Liver (tissue), 8 donors: ENCODE measurements at regions not wholly inside any gene's neighbourhood (a gene's known extent, or its start where the extent isn't known, plus 50 kb on each side); places are given as distances from the start of the nearest gene placed in this dataset.

ENCODE experiments used
- DNase-seq: peaks from one replicate; pipeline ENCODE4 v3.0.0-alpha.2; 2017; ENCODE audit warnings: low spot score
- H3K27ac ChIP-seq, 2 donors: one replicate each; pipeline ENCODE4 v1.7.0; 2013; ENCODE audit warnings: inconsistent platforms in 2 of 2, low read length in 2 of 2, control low read depth in 1 of 2, low read depth in 1 of 2, mild to moderate bottlenecking in 1 of 2
- H3K27me3 ChIP-seq, 4 donors: one replicate each; pipeline versions ENCODE4 v1.6.1 to v1.7.0; 2013; ENCODE audit warnings: low read length in 3 of 4, inconsistent platforms in 1 of 4, mild to moderate bottlenecking in 1 of 4, moderate library complexity in 1 of 4; ENCODE audit not compliant: control insufficient read depth in 4 of 4, insufficient read depth in 4 of 4
- H3K36me3 ChIP-seq, 4 donors: one replicate each; pipeline versions ENCODE4 v1.6.1 to v1.7.0; 2013; ENCODE audit warnings: low read length in 3 of 4, mild to moderate bottlenecking in 3 of 4, low read depth in 1 of 4, moderate library complexity in 1 of 4; ENCODE audit not compliant: control insufficient read depth in 4 of 4, insufficient read depth in 3 of 4
- H3K4me1 ChIP-seq, 4 donors: one replicate each; pipeline versions ENCODE4 v1.6.1 to v1.7.0; 2013; ENCODE audit warnings: low read length in 3 of 4, mild to moderate bottlenecking in 3 of 4, moderate library complexity in 1 of 4; ENCODE audit not compliant: control insufficient read depth in 4 of 4, insufficient read depth in 4 of 4
- H3K4me3 ChIP-seq, 3 donors: one replicate each; pipeline versions ENCODE4 v1.6.1 to v1.7.0; 2013; ENCODE audit warnings: low read length in 3 of 3, control low read depth in 1 of 3, low read depth in 1 of 3, mild to moderate bottlenecking in 1 of 3
- H3K9ac ChIP-seq, 2 donors: one replicate each; pipeline ENCODE4 v1.7.0; 2013; ENCODE audit warnings: low read length in 2 of 2, mild to moderate bottlenecking in 2 of 2, moderate library complexity in 2 of 2, control low read depth in 1 of 2, low read depth in 1 of 2
- H3K9me3 ChIP-seq, 4 donors: one replicate each; pipeline versions ENCODE4 v1.6.1 to v1.7.0; 2013; ENCODE audit warnings: low read length in 3 of 4; ENCODE audit not compliant: control insufficient read depth in 4 of 4
- EGR1 ChIP-seq, 2 donors: IDR thresholded peaks; 2 replicates each; pipeline ENCODE4 v1.6.1; 2016 to 2018; ENCODE audit warnings: antibody characterized with exemption in 2 of 2, low read depth in 2 of 2
- FOXA1 ChIP-seq: IDR thresholded peaks from 2 replicates; pipeline ENCODE4 v1.6.1; 2016; ENCODE audit warnings: antibody characterized with exemption
- GABPA ChIP-seq, 2 donors: IDR thresholded peaks in 1 of 2; conservative IDR thresholded peaks in 1 of 2; 2 replicates each; pipeline ENCODE4 v1.6.1; 2016; ENCODE audit warnings: antibody characterized with exemption in 2 of 2, mild to moderate bottlenecking in 1 of 2, moderate library complexity in 1 of 2
- HNF4A ChIP-seq, 2 donors: conservative IDR thresholded peaks; 2 replicates each; pipeline ENCODE4 v1.6.1; 2016; ENCODE audit warnings: antibody characterized with exemption in 2 of 2, mild to moderate bottlenecking in 2 of 2
- JUND ChIP-seq, 2 donors: IDR thresholded peaks; 2 replicates each; pipeline ENCODE4 v1.6.1; 2016; ENCODE audit warnings: antibody characterized with exemption in 2 of 2
- NR2F2 ChIP-seq: IDR thresholded peaks from 2 replicates; pipeline ENCODE4 v1.6.1; 2016; ENCODE audit warnings: antibody characterized with exemption
- RAD21 ChIP-seq, 2 donors: IDR thresholded peaks; 2 replicates each; pipeline ENCODE4 v1.6.1; 2016; ENCODE audit warnings: antibody characterized with exemption in 2 of 2, mild to moderate bottlenecking in 2 of 2
- RXRA ChIP-seq, 2 donors: IDR thresholded peaks; 2 replicates each; pipeline ENCODE4 v1.6.1; 2017 to 2018; ENCODE audit warnings: antibody characterized with exemption in 2 of 2, mild to moderate bottlenecking in 1 of 2
- SP1 ChIP-seq: IDR thresholded peaks from 2 replicates; pipeline ENCODE4 v1.6.1; 2018; ENCODE audit warnings: antibody characterized with exemption, mild to moderate bottlenecking
- TAF1 ChIP-seq: conservative IDR thresholded peaks from 2 replicates; pipeline ENCODE4 v1.6.1; 2016; ENCODE audit warnings: antibody characterized with exemption, mild to moderate bottlenecking
- YY1 ChIP-seq: IDR thresholded peaks from 2 replicates; pipeline ENCODE4 v1.6.1; 2016; ENCODE audit warnings: antibody characterized with exemption, mild to moderate bottlenecking
- WGBS: extraction: QIAGEN DNeasy Blood & Tissue Kit; methylation state at CpG from one replicate; pipeline ENCODE4 v1.1.7; 2013; 5-methylcytosine and 5-hydroxymethylcytosine counted together
- TF ChIP-seq, protein P1 (sequence below): fragments of 150-350 bp; IDR thresholded peaks from 2 replicates; pipeline ENCODE4 v1.5.1; 2017; ENCODE audit warnings: improper control_type of control experiment, low read depth, low read length; ENCODE audit not compliant: missing input control
- TF ChIP-seq, protein P2 (sequence below): IDR thresholded peaks from 2 replicates; pipeline ENCODE4 v1.6.1; 2016; ENCODE audit warnings: antibody characterized with exemption
- TF ChIP-seq, protein P3 (sequence below): IDR thresholded peaks from 2 replicates; pipeline ENCODE4 v1.6.1; 2016; ENCODE audit warnings: antibody characterized with exemption
- TF ChIP-seq, protein P4 (sequence below): IDR thresholded peaks from 2 replicates; pipeline ENCODE4 v1.6.1; 2016; ENCODE audit warnings: antibody characterized with exemption, mild to moderate bottlenecking
- donor health status: healthy.
- donor health status: healthy.
- donor health status: healthy.
- donor health status: healthy.
- donor health status: healthy.

DNA sequence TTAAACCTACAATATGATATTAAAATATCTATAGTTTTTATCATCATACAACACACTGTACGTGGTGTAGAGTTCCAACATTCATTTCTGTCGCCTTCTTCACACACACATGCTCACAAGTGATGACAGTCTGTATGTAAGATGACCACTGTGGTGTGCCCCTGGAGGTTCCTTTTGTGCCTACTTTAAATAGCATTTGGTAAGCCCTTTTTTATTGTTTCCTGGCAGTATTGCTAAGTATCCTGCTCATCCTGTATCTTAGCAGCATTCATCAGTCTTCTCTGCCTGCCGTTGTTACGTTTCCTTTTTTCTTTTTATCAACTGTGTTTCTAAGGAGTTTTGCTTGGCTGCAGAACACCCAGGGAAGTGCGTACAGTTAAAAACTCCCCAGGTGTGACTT, 231.4 kb downstream of the CHRM3 start (continued):
- TF ChIP-seq, protein P1, sequence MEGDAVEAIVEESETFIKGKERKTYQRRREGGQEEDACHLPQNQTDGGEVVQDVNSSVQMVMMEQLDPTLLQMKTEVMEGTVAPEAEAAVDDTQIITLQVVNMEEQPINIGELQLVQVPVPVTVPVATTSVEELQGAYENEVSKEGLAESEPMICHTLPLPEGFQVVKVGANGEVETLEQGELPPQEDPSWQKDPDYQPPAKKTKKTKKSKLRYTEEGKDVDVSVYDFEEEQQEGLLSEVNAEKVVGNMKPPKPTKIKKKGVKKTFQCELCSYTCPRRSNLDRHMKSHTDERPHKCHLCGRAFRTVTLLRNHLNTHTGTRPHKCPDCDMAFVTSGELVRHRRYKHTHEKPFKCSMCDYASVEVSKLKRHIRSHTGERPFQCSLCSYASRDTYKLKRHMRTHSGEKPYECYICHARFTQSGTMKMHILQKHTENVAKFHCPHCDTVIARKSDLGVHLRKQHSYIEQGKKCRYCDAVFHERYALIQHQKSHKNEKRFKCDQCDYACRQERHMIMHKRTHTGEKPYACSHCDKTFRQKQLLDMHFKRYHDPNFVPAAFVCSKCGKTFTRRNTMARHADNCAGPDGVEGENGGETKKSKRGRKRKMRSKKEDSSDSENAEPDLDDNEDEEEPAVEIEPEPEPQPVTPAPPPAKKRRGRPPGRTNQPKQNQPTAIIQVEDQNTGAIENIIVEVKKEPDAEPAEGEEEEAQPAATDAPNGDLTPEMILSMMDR, result no peak
- TF ChIP-seq GABPA (IDR thresholded peaks at IDR 0.05 in 1 of 2, conservative IDR thresholded peaks at IDR 0.05 in 1 of 2) (no peak), FOXA1 (no peak)
- TF ChIP-seq, protein P2, sequence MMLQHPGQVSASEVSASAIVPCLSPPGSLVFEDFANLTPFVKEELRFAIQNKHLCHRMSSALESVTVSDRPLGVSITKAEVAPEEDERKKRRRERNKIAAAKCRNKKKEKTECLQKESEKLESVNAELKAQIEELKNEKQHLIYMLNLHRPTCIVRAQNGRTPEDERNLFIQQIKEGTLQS, result no peak

DNA sequence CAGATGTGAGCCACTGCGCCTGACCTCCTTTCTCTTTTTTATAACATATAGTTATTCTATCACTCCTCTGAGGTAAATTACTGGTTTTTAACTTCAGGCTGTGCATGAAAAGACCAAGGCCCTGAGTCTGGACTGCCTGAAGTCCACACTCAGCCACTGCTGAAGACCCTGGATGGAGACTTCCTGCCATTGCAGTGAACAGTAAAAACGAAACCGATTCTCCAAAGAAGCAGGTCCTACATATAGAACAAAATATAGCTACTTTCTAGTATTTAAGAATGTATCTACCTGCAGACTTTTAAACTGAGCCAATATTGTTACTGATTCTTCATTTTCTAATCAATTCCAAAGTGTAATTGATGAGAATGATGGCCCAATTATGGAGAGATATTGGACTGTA, 232.8 kb downstream of the CHRM3 start:
- H3K36me3 ChIP-seq, result no peaks in the 10 kb centered on the region
- no peaks in the 10 kb centered on the region for H3K4me1 ChIP-seq
- TF ChIP-seq RAD21 (IDR thresholded peaks at IDR 0.05) (no peak), HNF4A (conservative IDR thresholded peaks at IDR 0.05) (no peak), SP1 (no peak), JUND (IDR thresholded peaks at IDR 0.05) (no peak), NR2F2 (no peak), RXRA (IDR thresholded peaks at IDR 0.05) (no peak), TAF1 (no peak), EGR1 (IDR thresholded peaks at IDR 0.05; ENCODE audit: low read depth in 2 of 2) (no peak)
- 84% methylated on average over 3 of the region's 3 CpGs for WGBS
- no peak overlapping the region for H3K9ac ChIP-seq
- no peaks in the 10 kb centered on the region for H3K9me3 ChIP-seq
- no peaks in the 10 kb centered on the region for H3K27me3 ChIP-seq
- no peak overlapping the region for H3K4me3 ChIP-seq
- DNase-seq, result no peak
- no peak overlapping the region for H3K27ac ChIP-seq

DNA sequence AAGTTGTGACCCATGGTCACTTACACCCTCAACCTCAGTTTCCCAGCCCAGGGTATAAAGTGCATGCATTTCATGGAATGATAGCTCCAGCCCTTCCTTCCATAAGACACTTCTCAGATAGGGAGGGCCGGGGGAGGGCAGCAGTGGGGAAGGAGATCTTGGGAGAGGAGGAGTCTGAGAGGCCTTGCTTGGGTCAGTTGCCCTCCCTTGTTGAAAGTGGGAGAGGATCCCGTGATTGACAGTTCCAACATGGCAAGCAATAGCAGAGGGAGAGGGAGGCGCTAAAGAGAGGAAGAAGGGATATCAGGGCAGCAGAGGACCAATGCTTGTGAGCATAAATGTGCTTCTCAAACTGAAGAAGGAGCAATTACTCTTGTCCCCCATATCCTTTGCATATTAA, 244.4 kb downstream of the CHRM3 start:
- Histone ChIP-seq H3K9ac (no peak overlapping the region), H3K4me3 (no peak overlapping the region), H3K4me1 (no peaks in the 10 kb centered on the region), H3K27me3 (no peaks in the 10 kb centered on the region), H3K27ac (no peak overlapping the region), H3K36me3 (no peaks in the 10 kb centered on the region), H3K9me3 (no peaks in the 10 kb centered on the region)
- 69% methylated on average over 3 of the region's 3 CpGs for WGBS
- no peak for TF ChIP-seq YY1
- TF ChIP-seq, protein P3, sequence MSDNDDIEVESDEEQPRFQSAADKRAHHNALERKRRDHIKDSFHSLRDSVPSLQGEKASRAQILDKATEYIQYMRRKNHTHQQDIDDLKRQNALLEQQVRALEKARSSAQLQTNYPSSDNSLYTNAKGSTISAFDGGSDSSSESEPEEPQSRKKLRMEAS, result no peak
- TF ChIP-seq JUND (IDR thresholded peaks at IDR 0.05), result no peak
- TF ChIP-seq, protein P1, result no peak
- no peak for TF ChIP-seq HNF4A (conservative IDR thresholded peaks at IDR 0.05)
- TF ChIP-seq RAD21 (IDR thresholded peaks at IDR 0.05), result no peak
- TF ChIP-seq, protein P4, sequence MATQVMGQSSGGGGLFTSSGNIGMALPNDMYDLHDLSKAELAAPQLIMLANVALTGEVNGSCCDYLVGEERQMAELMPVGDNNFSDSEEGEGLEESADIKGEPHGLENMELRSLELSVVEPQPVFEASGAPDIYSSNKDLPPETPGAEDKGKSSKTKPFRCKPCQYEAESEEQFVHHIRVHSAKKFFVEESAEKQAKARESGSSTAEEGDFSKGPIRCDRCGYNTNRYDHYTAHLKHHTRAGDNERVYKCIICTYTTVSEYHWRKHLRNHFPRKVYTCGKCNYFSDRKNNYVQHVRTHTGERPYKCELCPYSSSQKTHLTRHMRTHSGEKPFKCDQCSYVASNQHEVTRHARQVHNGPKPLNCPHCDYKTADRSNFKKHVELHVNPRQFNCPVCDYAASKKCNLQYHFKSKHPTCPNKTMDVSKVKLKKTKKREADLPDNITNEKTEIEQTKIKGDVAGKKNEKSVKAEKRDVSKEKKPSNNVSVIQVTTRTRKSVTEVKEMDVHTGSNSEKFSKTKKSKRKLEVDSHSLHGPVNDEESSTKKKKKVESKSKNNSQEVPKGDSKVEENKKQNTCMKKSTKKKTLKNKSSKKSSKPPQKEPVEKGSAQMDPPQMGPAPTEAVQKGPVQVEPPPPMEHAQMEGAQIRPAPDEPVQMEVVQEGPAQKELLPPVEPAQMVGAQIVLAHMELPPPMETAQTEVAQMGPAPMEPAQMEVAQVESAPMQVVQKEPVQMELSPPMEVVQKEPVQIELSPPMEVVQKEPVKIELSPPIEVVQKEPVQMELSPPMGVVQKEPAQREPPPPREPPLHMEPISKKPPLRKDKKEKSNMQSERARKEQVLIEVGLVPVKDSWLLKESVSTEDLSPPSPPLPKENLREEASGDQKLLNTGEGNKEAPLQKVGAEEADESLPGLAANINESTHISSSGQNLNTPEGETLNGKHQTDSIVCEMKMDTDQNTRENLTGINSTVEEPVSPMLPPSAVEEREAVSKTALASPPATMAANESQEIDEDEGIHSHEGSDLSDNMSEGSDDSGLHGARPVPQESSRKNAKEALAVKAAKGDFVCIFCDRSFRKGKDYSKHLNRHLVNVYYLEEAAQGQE, result no peak
- TF ChIP-seq FOXA1, result no peak
- TF ChIP-seq SP1, result no peak
- no peak for DNase-seq
